ENCODE measurements at regions not wholly inside any gene's neighbourhood (a gene's known extent, or its start where the extent isn't known, plus 50 kb on each side); places are given as distances from the start of the nearest gene placed in this dataset.

GRCh38 chr11:134489728-134490127 lies 77.7 kb upstream of the B3GAT1 start:
- no peak for TF ChIP-seq YY1 (IDR thresholded peaks at IDR 0.05; ENCODE audit: low read depth, low read length)
- TF ChIP-seq ATF3 (IDR thresholded peaks at IDR 0.05; ENCODE audit: insufficient read depth, low read depth, low read length) = no peak
- TF ChIP-seq EP300 (IDR thresholded peaks at IDR 0.05; ENCODE audit: borderline replicate concordance in 1 of 2, low read depth in 2 of 2, low read length in 2 of 2) = no peak
- no peak for TF ChIP-seq HDAC6 (IDR thresholded peaks at IDR 0.05; ENCODE audit: low read depth, low read length)
- no peak for TF ChIP-seq GABPA (IDR thresholded peaks at IDR 0.05; ENCODE audit: borderline replicate concordance, insufficient read depth, low read length)
